Stimulated activated CD4-positive, alpha-beta T cell treated with anti-CD3 and anti-CD28 coated beads, Interleukin-4, amount 100 ng/mL, for 4 hours (primary cell): ENCODE measurements at regions not wholly inside any gene's neighbourhood (a gene's known extent, or its start where the extent isn't known, plus 50 kb on each side); places are given as distances from the start of the nearest gene placed in this dataset.

Experiments used
- DNase-seq, 2 experiments: peaks; one replicate each; pipeline ENCODE4 v3.0.0-alpha.2; 2020

DNA sequence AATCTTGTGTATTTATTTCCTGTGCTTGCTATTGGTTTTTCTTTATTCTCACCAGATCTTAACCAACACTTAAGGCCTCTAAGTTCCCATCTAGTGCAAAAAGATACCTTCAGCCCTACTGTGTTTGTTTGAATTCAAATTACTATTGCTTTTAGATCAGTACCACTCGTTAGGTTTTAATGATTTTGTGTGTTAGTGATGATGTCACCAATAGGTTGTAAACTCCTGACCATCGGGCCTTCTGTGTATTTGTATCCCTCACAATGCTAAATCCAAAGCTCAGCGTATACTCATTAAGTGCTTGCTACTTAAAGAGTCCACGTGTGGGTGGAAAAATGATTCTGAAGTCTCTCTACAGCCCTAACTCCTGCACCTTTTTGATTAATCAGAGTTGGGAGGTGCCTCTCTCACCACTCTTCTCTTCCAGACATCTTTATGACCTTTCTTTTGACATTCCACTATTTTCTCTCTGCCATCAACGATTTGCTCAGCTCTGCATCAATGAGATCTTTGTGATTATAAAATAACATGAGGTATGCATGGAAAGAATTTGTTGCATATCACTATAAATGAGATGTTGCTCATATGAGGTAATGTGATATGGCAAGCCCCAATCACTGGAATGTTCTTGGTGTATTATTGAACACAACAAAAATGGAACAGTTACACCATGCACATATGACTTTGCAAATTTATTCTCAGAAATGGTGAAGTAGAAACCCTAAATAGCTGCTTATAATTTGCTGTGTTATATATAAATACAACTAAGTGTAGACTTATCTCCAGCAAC is 55.1 kb upstream of the LAMA2 start:
- DNase-seq: no peak

DNA sequence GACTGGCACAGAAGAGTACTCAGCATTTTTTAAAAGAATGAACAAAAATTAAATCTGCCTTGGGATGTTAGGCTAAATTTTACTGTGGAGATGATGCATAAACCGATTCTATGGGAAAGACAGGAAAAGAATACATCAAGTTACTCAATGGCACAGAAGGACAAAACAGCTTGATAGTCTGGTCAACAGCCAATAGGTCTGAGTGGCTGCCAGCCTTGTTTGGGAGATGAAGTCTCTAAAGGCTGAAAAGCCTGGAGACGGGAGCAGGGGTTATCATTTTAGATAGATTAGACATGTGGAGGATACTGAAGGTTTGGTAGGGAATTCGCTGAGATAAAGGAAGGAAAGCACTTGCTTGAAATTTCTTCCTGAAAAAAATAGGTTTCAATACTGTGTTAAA is 56.3 kb upstream of the LAMA2 start:
- DNase-seq: no peak

- no peak for DNase-seq
These were observed 60.7 kb upstream of the LAMA2 start for GRCh38 chr6:128822271-128822670.

DNA sequence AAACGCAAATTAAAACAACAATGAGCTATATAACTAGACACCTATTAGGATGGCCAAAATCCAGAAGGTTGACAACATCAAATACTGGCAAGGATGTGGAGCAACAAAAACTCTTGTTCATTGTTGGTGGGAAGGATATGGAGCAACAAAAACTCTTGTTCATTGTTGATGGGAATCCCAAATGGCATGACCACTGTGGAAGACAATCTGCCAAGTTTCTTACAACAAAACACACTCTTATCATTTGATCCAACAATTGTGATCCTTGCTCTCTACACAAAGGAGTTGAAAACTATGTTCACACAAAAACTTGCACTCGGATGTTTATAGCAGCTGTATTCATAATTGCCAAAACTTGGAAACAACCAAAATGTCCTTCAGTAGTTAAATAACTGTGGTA is 61.8 kb upstream of the LAMA2 start:
- DNase-seq: no peak

DNA sequence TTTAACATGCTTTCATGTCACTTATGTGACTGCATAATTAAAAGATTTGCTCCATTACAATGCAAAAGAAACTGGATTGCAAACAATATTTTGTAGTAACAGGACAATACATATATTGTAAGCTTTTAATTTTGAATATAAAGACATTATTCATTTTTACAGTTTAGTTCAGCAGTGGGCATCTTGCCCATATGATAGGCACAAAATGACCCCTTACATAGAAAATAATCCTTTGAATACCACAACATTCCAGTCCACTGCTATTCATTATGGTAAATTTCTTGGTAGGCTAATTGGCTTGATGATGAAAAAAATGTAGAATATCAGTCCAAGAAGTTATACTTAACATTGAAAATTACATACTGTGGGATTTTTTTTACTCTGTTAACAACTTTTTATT is 74.1 kb upstream of the LAMA2 start:
- no peak for DNase-seq

DNA sequence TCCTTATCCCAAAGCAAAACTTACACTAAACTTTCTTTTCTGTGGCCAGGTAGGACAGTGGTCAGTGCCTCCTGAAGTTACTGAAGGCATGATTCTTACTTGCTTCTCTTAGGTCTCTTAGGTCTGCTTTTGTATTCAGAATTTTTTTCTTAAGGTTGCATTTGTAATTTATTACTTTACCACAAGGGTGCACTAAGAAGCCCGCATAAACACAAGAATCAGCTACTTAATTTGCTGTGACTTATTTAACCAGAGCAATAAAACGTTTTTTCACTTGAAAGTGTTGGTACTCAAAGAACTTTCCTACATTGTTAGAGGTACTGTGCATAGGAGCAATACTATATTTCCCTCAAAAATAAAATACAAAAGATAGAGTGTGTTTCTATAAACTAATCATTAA is 75.4 kb upstream of the LAMA2 start:
- DNase-seq: no peak

GRCh38 chr6:128806261-128806660 is 76.7 kb upstream of the LAMA2 start:
- DNase-seq: no peak

GRCh38 chr6:128803911-128804310 is 79.0 kb upstream of the LAMA2 start:
- no peak for DNase-seq

- DNase-seq: no peak
These were observed 81.3 kb upstream of the LAMA2 start for GRCh38 chr6:128801621-128802020.

- DNase-seq: no peak
These were observed 98.7 kb upstream of the LAMA2 start for GRCh38 chr6:128784266-128784665.

GRCh38 chr6:128768187-128768586 is 114.8 kb upstream of the LAMA2 start:
- DNase-seq: no peak

GRCh38 chr6:128767705-128768104 is 115.2 kb upstream of the LAMA2 start:
- no peak for DNase-seq

- DNase-seq: no peak
These were observed 115.8 kb upstream of the LAMA2 start for GRCh38 chr6:128767150-128767549.

GRCh38 chr6:128763599-128764300 is 119.2 kb upstream of the LAMA2 start:
- no peak for DNase-seq

- no peak for DNase-seq
These were observed 123.0 kb upstream of the LAMA2 start for GRCh38 chr6:128759901-128760300.

DNA sequence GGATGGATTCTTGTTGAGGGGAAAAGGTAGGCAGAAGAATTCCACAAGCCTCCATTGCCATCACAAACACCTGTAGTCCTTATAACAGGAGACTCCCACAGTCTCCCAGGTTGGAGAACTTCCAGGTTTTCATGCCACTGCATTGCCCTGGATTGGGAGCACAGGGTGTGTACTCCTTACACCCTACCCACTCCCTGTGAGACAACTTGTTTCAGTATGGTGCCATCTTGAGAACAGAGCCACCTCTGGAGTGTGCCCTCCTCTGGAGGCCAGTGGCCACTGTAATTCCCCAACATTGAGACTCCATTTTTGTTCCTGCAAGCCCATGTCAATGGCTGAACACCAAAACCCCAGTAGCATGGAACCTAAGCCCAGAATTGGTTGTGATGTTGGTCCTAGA is 123.5 kb upstream of the LAMA2 start:
- DNase-seq: no peak

DNA sequence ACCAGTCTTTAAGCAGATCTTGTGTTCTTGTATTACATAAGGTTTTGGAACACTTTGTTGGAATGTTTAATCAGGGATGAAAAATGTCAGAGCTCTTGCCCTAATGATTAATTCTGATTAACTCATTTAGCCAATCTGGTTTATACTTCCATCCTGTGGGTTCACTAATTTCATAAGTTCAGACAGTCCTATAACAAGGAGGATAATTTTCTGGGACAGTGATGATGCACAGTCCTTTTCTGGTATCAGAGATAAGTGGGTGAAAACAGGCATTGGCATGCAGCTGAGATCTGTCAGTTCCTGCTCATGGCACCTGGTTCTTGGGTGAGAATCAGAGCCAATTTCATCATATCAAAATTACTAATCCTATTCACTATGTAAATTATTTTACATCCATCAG is 125.0 kb upstream of the LAMA2 start:
- no peak for DNase-seq

DNA sequence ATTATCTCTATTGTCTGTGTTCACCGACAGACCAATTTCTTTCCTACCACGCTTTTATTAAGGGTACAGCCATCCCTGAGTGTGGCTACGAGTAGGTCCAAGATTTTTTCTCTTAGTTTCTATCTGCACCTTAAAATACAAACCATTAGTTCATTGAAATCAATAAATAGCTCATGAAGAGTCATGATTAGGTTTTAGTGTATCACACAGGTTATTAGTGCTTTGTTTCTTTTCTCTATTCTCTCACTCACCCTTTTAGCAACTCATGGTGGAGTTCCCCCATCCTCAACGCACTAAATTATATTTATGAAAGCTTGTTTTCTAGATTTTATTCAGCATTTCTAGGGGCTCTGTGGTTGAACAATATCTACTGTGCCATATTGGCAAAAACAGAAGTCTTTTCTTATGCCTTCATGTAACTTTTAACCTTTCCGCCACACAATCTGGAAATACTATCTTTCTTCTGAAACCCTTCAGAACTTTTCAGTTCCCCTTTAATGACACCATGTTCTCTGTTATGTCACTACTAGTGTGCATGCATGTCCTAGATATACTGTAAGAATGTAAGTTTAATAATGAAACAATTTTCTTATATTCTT is 128.2 kb upstream of the LAMA2 start:
- no peak for DNase-seq

DNA sequence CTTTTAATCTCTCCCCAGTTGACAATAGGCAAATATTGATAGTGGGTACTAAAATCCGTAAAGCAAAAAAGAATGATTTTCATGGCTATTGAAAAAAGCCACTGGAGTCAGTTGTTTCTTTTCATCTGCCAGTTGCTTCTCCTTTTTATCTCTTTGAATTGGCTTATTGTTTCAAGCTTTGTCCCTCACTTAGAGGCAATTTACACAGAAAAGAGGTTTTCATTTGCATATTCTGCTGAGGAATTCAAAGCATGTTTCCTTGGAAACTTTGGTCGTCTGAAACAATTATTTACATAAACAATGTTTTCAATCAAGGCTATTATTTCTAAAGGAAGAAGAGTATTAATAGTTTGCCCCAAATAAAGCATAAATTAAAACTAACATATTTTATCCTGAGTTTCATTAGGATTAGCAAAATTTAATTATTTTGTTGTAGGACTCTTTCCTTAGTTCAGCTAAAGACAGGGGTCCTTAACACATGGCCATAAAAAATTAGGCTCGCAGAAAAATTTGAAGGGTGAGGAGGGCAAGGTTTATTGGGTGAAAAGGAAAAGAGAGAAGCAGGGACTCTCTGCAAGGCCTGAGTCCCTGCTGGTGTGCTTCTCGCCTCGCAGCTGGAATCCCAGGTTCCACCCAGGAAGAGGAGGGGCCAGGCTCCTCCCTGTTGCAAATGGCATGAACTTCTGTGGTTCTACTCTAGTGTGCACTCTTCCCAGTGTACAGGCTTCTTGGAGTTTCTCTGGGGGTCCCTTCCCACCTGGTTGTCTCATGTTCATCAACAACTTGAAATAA is 138.8 kb upstream of the LAMA2 start:
- no peak for DNase-seq

- no peak for DNase-seq
These were observed 140.0 kb upstream of the LAMA2 start for GRCh38 chr6:128742900-128743299.

DNA sequence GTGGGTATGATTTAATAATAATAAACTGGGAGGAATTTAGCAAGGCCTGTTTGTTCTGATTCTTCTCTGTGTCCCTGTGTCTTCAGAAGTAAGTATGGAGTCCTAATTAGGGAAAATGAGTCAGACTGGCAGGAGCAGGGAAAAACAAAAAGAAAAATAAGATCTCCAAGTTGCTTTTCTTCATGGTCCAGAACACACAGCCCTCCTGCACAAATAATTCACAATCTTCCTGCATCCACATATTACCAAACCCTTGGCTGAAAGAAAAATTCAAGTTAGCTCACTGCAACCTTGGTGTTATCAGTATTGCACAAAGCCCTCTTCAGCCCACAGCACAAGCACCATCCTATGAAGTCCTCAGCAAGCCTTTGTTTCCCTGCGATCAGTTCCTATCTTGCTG is 142.0 kb upstream of the LAMA2 start:
- DNase-seq: no peak

DNA sequence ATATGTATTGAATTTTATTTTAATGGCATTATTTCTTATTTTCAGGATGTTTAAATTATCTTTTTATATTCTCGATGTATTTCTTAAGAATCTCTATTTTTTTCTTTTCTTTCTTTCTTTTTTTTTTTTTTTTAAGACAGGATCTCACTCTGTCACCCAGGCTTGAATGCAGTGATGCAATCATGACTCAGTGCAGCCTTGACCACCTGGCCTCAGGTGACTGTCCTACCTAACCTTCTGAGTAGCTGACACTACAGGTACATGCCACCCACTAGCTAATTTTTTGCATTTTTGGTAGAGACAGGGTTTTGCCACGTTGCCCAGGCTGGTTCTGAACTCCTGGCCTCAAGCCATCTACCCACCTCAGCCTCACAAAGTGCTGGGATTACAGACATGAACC is 143.8 kb upstream of the LAMA2 start:
- DNase-seq: no peak

GRCh38 chr6:128738112-128738511 is 144.8 kb upstream of the LAMA2 start:
- no peak for DNase-seq
